Upper lobe of left lung (tissue), 6 donors: ENCODE measurements at regions not wholly inside any gene's neighbourhood (a gene's known extent, or its start where the extent isn't known, plus 50 kb on each side); places are given as distances from the start of the nearest gene placed in this dataset.
A peak's percentile ranks its signal among the peaks of the same experiment; 100 is the strongest.
"Not testable (repeated sequence)": the region's sequence is repeated elsewhere in the genome, so short reads cannot be mapped to it uniquely, and the experiment has no call there.

Experiments
- ATAC-seq, 2 donors: fragments of 200-7000 bp; cut with Tn5 transposase; one replicate each; pipeline ENCODE4 v1.9.1; 2022; ENCODE audit warnings: mild to moderate bottlenecking in 2 of 2, moderate library complexity in 2 of 2; ENCODE audit not compliant: low FRiP score in 2 of 2
- DNase-seq, 2 donors: peaks; one replicate each; pipeline ENCODE4 v3.0.0-alpha.2; 2019 to 2020
- H3K27ac ChIP-seq, 4 donors: fragments of 200-600 bp; sonication (generic); one replicate each; pipeline ENCODE4 v1.5.1; 2016 to 2019
- H3K27me3 ChIP-seq, 4 donors: fragments of 200-600 bp; sonication (generic); one replicate each; pipeline ENCODE4 v1.5.1; 2017 to 2019
- H3K36me3 ChIP-seq, 4 donors: fragments of 200-600 bp; sonication (generic); one replicate each; pipeline ENCODE4 v1.5.1; 2016 to 2019
- H3K4me1 ChIP-seq, 4 donors: fragments of 200-600 bp; sonication (generic); one replicate each; pipeline ENCODE4 v1.5.1; 2018 to 2019
- H3K4me3 ChIP-seq, 4 donors: fragments of 200-600 bp; sonication (generic); one replicate each; pipeline ENCODE4 v1.5.1; 2017 to 2019; ENCODE audit warnings: mild to moderate bottlenecking in 2 of 4, moderate library complexity in 1 of 4
- H3K9me3 ChIP-seq, 4 donors: fragments of 200-600 bp; sonication (generic); one replicate each; pipeline ENCODE4 v1.5.1; 2018 to 2019
- CTCF ChIP-seq, 6 experiments: fragments of 450-650 bp in 4 of 6; fragments of 200-600 bp in 2 of 6; sonication (generic) in 2 of 6; IDR thresholded peaks; one replicate each; pipeline ENCODE4 v1.5.1; 2016 to 2019; ENCODE audit warnings: antibody characterized with exemption in 6 of 6
- EP300 ChIP-seq, 4 donors: sonication (generic); formaldehyde crosslinking; IDR thresholded peaks; one replicate each; pipeline ENCODE4 v1.5.1; 2017; ENCODE audit warnings: antibody characterized with exemption in 4 of 4, control low read depth in 2 of 4
- POLR2A ChIP-seq, 4 donors: fragments of 450-650 bp; IDR thresholded peaks; one replicate each; pipeline ENCODE4 v1.5.1; 2016 to 2017; ENCODE audit warnings: antibody characterized with exemption in 4 of 4, mild to moderate bottlenecking in 2 of 4
- POLR2AphosphoS5 ChIP-seq, 2 donors: sonication (generic); formaldehyde crosslinking; IDR thresholded peaks; one replicate each; pipeline ENCODE4 v1.5.1; 2017; ENCODE audit warnings: antibody characterized with exemption in 2 of 2
- WGBS, 2 donors: methylation state at CpG; one replicate each; pipeline ENCODE4 v1.1.5; 2017 to 2018; 5-methylcytosine and 5-hydroxymethylcytosine counted together
- donor health status: DM: no; HTN: no; CAD: no; lungs with moderate emphysema.
- donor health status: DM: no; HTN: yes; CAD: no; lungs with severe emphysema.

DNA sequence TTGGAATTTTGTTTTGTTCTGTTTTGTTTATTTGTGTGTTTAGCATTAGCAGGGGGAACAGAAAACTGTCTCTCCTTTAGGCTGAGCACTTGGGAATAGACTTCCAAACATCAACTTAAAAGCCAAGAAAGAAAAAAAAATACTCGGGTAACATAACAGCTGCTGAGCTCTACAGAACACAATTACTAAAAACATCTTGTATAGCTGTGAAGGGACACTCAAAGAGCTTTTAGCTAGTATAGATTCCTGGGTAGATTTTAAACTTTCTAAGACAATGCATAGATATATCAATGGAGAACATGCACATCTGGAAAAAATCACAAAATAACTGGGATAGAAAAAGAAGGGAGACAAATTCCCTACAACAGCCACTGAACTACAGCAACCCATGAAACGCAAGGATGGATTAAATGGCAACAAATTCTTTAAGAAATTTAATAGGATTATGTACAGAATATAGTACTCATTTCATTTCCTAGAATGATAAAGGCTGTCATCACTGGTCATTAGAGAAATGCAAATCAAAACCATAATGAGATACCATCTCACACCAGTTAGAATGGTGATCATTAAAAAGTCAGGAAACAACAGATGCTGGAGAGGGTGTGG lies 174.3 kb upstream of the KRR1 start:
- Histone ChIP-seq H3K27me3 (no peaks in the 10 kb centered on the region), H3K36me3 (no peaks in the 10 kb centered on the region), H3K4me1 (no peaks in the 10 kb centered on the region), H3K27ac (no peak overlapping the region), H3K9me3 (no peaks in the 10 kb centered on the region), H3K4me3 (no peak overlapping the region)
- ATAC-seq (no peak), DNase-seq (no peak)
- 79 to 86% methylated on average over 2 of the region's 2 CpGs for WGBS, 2 donors
- TF ChIP-seq POLR2AphosphoS5 (IDR thresholded peaks at IDR 0.05) (no peak), POLR2A (IDR thresholded peaks at IDR 0.05) (no peak), CTCF (IDR thresholded peaks at IDR 0.05) (no peak), EP300 (IDR thresholded peaks at IDR 0.05) (no peak)

DNA sequence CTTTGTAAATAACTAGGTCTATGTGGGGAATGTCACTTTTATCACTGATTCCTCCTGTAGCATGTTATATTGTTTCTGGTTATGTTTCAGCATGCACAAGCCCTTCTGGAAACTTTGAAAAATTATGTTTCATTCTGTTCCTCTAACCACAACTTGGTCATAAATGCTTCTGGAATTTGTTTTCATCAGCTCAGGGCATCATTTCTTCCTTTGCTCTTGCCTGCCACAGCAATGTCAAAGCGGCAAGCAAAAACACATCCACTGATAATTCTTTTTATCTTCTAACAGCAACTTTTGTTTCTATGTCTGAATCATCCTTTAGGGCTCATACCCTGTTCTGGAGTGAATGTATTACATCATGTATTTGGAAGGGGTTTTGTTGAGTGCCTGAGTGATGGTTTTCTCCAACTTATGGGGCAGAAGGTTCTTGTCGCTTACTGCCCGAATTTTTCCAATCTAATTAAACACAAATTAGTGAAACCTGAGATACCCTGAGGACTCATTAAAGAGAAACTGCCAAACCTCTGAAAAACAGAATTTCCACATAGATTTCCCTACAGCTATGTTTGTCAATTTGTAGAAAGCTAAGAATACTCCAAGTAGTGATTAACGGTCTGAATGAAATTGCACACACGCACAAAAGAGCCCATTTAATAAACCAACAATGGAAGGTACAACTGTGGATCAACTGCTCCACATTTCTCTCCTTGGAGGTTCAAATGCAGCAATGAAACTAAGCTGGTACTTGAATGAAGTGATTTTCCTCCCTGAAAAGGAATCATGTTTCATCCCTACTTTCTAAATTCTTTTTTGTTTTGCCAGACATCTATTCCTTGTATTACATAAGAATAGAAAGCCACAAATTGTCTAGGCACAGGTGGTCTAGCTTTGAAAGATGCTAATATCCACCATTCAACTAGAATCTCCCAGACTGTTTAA lies 173.5 kb upstream of the KRR1 start:
- H3K36me3 ChIP-seq: no peaks in the 10 kb centered on the region
- H3K9me3 ChIP-seq: no peaks in the 10 kb centered on the region
- TF ChIP-seq POLR2AphosphoS5 (IDR thresholded peaks at IDR 0.05): no peak
- no peak for TF ChIP-seq CTCF (IDR thresholded peaks at IDR 0.05)
- TF ChIP-seq EP300 (IDR thresholded peaks at IDR 0.05): no peak
- TF ChIP-seq POLR2A (IDR thresholded peaks at IDR 0.05): no peak
- no peaks in the 10 kb centered on the region for H3K27me3 ChIP-seq
- DNase-seq (no peak), ATAC-seq (peak in 1 of 2 donors; percentile 72)
- no peak overlapping the region for H3K4me3 ChIP-seq
- H3K27ac ChIP-seq: no peak overlapping the region
- 88% methylated on average over 5 of the region's 5 CpGs for WGBS, 2 donors
- no peaks in the 10 kb centered on the region for H3K4me1 ChIP-seq

DNA sequence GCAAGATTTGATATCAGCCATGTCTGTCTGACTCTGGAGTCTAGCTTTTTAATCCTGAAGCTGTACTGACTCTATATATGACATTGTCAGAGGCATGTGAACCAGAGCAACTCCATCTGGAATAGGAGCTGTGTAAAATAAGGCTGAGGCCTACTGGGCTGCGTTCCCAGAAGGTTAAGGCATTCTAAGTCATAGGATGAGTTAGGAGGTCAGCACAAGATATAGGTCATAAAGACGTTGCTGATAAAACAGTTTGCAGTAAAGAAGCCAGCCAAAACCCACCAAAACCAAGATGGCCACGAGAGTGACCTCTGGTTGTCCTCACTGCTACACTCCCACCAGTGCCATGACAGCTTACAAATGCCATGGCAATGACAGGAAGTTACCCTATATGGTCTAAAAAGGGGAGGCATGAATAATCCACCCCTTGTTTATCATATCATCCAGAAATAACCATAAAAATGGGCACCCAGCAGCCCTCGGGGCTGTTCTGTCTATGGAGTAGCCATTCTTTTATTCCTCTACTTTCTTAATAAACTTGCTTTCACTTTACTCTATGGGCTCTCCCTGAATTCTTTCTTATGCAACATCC lies 172.7 kb upstream of the KRR1 start:
- not testable (repeated sequence) for H3K9me3 ChIP-seq, H3K4me3 ChIP-seq, H3K27me3 ChIP-seq, ATAC-seq, H3K4me1 ChIP-seq, DNase-seq, H3K36me3 ChIP-seq, H3K27ac ChIP-seq
- whole genome bisulfite sequencing, 2 donors: 74 to 86% methylated on average over 4 of the region's 4 CpGs

DNA sequence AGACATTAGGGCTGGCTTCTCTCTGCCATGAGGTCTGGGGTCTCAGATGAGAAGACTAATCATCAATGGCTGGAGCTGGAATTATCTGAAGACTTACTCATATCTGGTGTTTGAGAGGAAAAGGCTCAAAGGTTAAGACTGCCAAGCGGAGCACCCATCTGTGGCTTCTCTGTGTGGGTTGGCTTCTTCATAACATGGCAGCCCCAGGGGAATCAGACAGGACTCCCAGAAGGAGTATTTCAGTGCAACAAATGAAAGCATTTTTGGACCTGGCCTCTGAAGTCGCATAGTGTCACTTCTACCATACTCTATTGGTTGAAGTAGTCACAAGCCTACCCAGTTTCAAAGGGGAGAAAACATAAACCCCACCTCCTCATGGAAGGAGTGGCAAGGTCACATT lies 171.8 kb upstream of the KRR1 start:
- Histone ChIP-seq H3K4me3 (no peak overlapping the region), H3K27ac (no peak overlapping the region), H3K27me3 (no peaks in the 10 kb centered on the region), H3K9me3 (no peaks in the 10 kb centered on the region), H3K4me1 (no peaks in the 10 kb centered on the region), H3K36me3 (no peaks in the 10 kb centered on the region)
- DNase-seq (no peak), ATAC-seq (no peak)
- TF ChIP-seq POLR2AphosphoS5 (IDR thresholded peaks at IDR 0.05) (no peak), CTCF (IDR thresholded peaks at IDR 0.05) (no peak), EP300 (IDR thresholded peaks at IDR 0.05) (no peak), POLR2A (IDR thresholded peaks at IDR 0.05) (no peak)
- 94 to 100% methylated on average over 2 of the region's 2 CpGs for WGBS, 2 donors

DNA sequence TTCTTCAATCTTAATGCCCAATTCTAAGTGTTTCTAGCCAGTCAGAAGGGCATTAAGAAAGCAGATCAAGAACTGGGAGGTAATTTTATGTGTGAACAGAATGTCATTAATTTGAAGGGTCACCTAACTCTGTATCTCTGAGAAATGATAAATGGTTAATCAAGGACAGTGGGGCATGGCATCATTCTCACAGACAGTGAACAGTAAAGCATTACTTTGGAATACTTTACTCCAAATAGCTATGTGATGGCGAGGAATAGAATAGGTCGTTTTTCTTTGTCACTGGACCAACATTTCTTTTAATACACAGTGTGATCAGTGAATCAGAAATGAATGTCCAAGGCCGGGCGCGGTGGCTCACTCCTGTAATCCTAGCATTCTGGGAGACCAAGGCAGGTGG lies 166.1 kb upstream of the KRR1 start:
- no peak overlapping the region for H3K27ac ChIP-seq
- TF ChIP-seq CTCF (IDR thresholded peaks at IDR 0.05): no peak
- no peak for TF ChIP-seq EP300 (IDR thresholded peaks at IDR 0.05)
- no peaks in the 10 kb centered on the region for H3K9me3 ChIP-seq
- H3K36me3 ChIP-seq: no peaks in the 10 kb centered on the region
- H3K4me3 ChIP-seq: no peak overlapping the region
- no peaks in the 10 kb centered on the region for H3K27me3 ChIP-seq
- no peaks in the 10 kb centered on the region for H3K4me1 ChIP-seq
- ATAC-seq (no peak), DNase-seq (no peak)
- WGBS, 2 donors: 97% methylated on average over 5 of the region's 5 CpGs
